C4-2B (cell line): ENCODE measurements at regions not wholly inside any gene's neighbourhood (a gene's known extent, or its start where the extent isn't known, plus 50 kb on each side); places are given as distances from the start of the nearest gene placed in this dataset.

ENCODE experiments used
- H3K27ac ChIP-seq: fragments of 450-650 bp; 2 replicates; pipeline ENCODE4 v1.5.1; 2017
- CTCF ChIP-seq: fragments of 450-650 bp; conservative IDR thresholded peaks from 2 replicates; pipeline ENCODE4 v1.5.1; 2017; ENCODE audit warnings: mild to moderate bottlenecking
- ZFX ChIP-seq: fragments of 450-650 bp; IDR thresholded peaks from 2 replicates; pipeline ENCODE4 v1.6.1; 2017

- H3K27ac ChIP-seq, result peak overlapping the region; percentile 81
- no peak for TF ChIP-seq ZFX
- TF ChIP-seq CTCF, result peak; percentile 85
Observed at GRCh38 chr1:39132505-39133339, 71.8 kb upstream of the MACF1 start.

- TF ChIP-seq CTCF (peak; percentile 56), ZFX (no peak)
- H3K27ac ChIP-seq, result peak overlapping the region; percentile 81
Observed at GRCh38 chr1:39133340-39133684, 71.2 kb upstream of the MACF1 start.

- H3K27ac ChIP-seq, result no peak overlapping the region
- TF ChIP-seq ZFX (no peak), CTCF (no peak)
Observed at GRCh38 chr1:39134768-39135333, 69.6 kb upstream of the MACF1 start.

- H3K27ac ChIP-seq, result no peak overlapping the region
- TF ChIP-seq CTCF, result no peak
- no peak for TF ChIP-seq ZFX
Observed at GRCh38 chr1:39136638-39137037, 67.9 kb upstream of the MACF1 start.

GRCh38 chr1:39139723-39140360, 64.7 kb upstream of the MACF1 start:
- TF ChIP-seq ZFX, result no peak
- no peak for TF ChIP-seq CTCF
- no peak overlapping the region for H3K27ac ChIP-seq

- no peak overlapping the region for H3K27ac ChIP-seq
- TF ChIP-seq CTCF, result no peak
- TF ChIP-seq ZFX, result no peak
Observed at GRCh38 chr1:39141925-39142324, 62.6 kb upstream of the MACF1 start.

- TF ChIP-seq CTCF, result no peak
- TF ChIP-seq ZFX, result no peak
- peak overlapping the region; percentile 36 for H3K27ac ChIP-seq
Observed at GRCh38 chr1:39142401-39143060, 62.0 kb upstream of the MACF1 start.
